Endodermal cell (in vitro differentiated cells): ENCODE measurements at regions not wholly inside any gene's neighbourhood (a gene's known extent, or its start where the extent isn't known, plus 50 kb on each side); places are given as distances from the start of the nearest gene placed in this dataset.
A peak's percentile ranks its signal among the peaks of the same experiment; 100 is the strongest.
"Not testable (repeated sequence)": the region's sequence is repeated elsewhere in the genome, so short reads cannot be mapped to it uniquely, and the experiment has no call there.

ENCODE experiments used
- DNase-seq: peaks from one replicate; pipeline ENCODE4 v3.0.0-alpha.2; 2017
- H3K27ac ChIP-seq: 2 replicates; pipeline ENCODE4 v1.5.1; 2013; ENCODE audit warnings: mild to moderate bottlenecking, low read depth, low read length, moderate library complexity
- H3K27me3 ChIP-seq: 2 replicates; pipeline ENCODE4 v1.6.1; 2013; ENCODE audit warnings: mild to moderate bottlenecking, low read length, moderate library complexity; ENCODE audit not compliant: insufficient read depth, control insufficient read depth, poor library complexity, severe bottlenecking
- H3K36me3 ChIP-seq: 2 replicates; pipeline ENCODE4 v1.7.0; 2013; ENCODE audit warnings: mild to moderate bottlenecking, low read length, moderate library complexity; ENCODE audit not compliant: control insufficient read depth, insufficient read depth
- H3K4me1 ChIP-seq: one replicate; pipeline ENCODE4 v1.7.0; 2013; ENCODE audit warnings: low read length; ENCODE audit not compliant: control insufficient read depth, insufficient read depth
- H3K4me3 ChIP-seq: 2 replicates; pipeline ENCODE4 v1.5.1; 2013; ENCODE audit warnings: mild to moderate bottlenecking, low read length, moderate library complexity
- H3K9ac ChIP-seq: 2 replicates; pipeline ENCODE4 v1.6.1; 2013; ENCODE audit warnings: mild to moderate bottlenecking, low read length, moderate library complexity; ENCODE audit not compliant: poor library complexity, severe bottlenecking; ENCODE audit errors: extremely low read depth
- H3K9me3 ChIP-seq: 2 replicates; pipeline ENCODE4 v1.6.1; 2013; ENCODE audit warnings: mild to moderate bottlenecking, low read length, moderate library complexity; ENCODE audit not compliant: control insufficient read depth
- H3K27ac Mint-ChIP-seq: 2 replicates; pipeline ENCODE4 v1.8.0; 2020; ENCODE audit warnings: mixed read lengths
- H3K27me3 Mint-ChIP-seq: 2 replicates; pipeline ENCODE4 v1.8.0; 2021; ENCODE audit warnings: mild to moderate bottlenecking, mixed read lengths; ENCODE audit not compliant: insufficient read depth
- H3K36me3 Mint-ChIP-seq: 2 replicates; pipeline ENCODE4 v1.8.0; 2020; ENCODE audit warnings: low read depth, mixed read lengths
- H3K4me1 Mint-ChIP-seq: 2 replicates; pipeline ENCODE4 v1.8.0; 2020; ENCODE audit warnings: mixed read lengths
- H3K4me3 Mint-ChIP-seq: 2 replicates; pipeline ENCODE4 v1.8.0; 2020; ENCODE audit warnings: mild to moderate bottlenecking, moderate library complexity, mixed read lengths
- H3K9me3 Mint-ChIP-seq: 2 replicates; pipeline ENCODE4 v1.8.0; 2020; ENCODE audit warnings: mild to moderate bottlenecking, mixed read lengths
- WGBS, 2 experiments: methylation state at CpG; one replicate each; pipeline versions ENCODE4 v1.1.5 to v1.1.7; 2013; ENCODE audit warnings: missing lambda C conversion rate in 2 of 2, mixed read lengths in 1 of 2; ENCODE audit not compliant: insufficient coverage in 1 of 2, insufficient read length in 1 of 2; 5-methylcytosine and 5-hydroxymethylcytosine counted together
- TF ChIP-seq, protein P1 (sequence below): fragments of 200-600 bp; sonication (generic); conservative IDR thresholded peaks from 2 replicates; pipeline ENCODE4 v1.5.0; 2021; ENCODE audit warnings: antibody characterized with exemption, mild to moderate bottlenecking

DNA sequence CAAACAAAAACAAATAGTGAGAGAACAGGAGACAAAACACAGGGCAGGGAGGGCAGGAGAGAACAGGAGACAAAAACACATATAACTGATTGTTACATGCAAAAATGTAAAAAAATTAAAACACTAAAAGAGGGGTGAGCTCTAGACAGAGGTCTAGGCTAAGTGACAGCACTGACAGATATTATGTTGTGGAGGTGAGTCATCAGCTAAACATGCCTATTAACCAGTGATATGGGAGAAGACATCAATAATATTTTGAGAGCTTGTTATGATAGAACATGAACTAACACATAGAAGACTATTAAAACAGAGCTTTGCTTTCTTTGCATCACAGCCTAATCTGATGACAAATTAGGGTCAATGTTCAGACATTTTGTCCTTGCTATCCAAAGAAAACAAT lies 972.7 kb downstream of the PRIM2 start:
- Histone ChIP-seq H3K36me3 (no peaks in the 10 kb centered on the region), H3K4me1 (no peaks in the 10 kb centered on the region), H3K27ac (no peak overlapping the region), H3K27me3 (no peaks in the 10 kb centered on the region), H3K9me3 (peaks cover 59% of the 10 kb centered on the region), H3K9ac (no peak overlapping the region), H3K4me3 (peak overlapping the region; percentile 45)
- Mint-ChIP-seq H3K36me3 (no peaks in the 10 kb centered on the region), H3K9me3 (peaks cover 71% of the 10 kb centered on the region), H3K4me1 (no peaks in the 10 kb centered on the region), H3K27me3 (no peaks in the 10 kb centered on the region), H3K4me3 (no peak overlapping the region), H3K27ac (no peak overlapping the region)
- DNase-seq = no peak
- TF ChIP-seq, protein P1, sequence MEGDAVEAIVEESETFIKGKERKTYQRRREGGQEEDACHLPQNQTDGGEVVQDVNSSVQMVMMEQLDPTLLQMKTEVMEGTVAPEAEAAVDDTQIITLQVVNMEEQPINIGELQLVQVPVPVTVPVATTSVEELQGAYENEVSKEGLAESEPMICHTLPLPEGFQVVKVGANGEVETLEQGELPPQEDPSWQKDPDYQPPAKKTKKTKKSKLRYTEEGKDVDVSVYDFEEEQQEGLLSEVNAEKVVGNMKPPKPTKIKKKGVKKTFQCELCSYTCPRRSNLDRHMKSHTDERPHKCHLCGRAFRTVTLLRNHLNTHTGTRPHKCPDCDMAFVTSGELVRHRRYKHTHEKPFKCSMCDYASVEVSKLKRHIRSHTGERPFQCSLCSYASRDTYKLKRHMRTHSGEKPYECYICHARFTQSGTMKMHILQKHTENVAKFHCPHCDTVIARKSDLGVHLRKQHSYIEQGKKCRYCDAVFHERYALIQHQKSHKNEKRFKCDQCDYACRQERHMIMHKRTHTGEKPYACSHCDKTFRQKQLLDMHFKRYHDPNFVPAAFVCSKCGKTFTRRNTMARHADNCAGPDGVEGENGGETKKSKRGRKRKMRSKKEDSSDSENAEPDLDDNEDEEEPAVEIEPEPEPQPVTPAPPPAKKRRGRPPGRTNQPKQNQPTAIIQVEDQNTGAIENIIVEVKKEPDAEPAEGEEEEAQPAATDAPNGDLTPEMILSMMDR = no peak

DNA sequence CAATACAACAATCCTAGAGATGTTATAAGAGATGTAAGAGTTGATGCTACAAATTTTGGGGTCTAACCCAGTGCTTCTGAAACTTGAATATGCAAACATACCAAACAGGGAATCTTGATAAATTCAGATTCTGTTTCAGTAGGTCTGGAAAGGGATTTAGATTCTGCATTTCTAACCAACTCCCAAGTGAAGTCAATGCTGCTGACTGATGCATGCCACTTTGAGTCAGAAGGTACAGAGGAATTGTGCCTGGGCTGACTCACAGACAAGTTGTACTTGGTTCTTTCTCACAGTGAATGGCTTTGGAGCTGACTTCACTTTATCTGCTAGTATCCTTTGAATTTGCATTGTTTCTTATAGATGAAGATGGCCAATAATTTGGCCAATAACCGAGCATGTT lies 973.9 kb downstream of the PRIM2 start:
- not testable (repeated sequence) for H3K36me3 Mint-ChIP-seq, DNase-seq, H3K4me3 ChIP-seq, H3K27ac Mint-ChIP-seq, H3K4me3 Mint-ChIP-seq, H3K27ac ChIP-seq, H3K27me3 ChIP-seq, H3K4me1 ChIP-seq, H3K36me3 ChIP-seq, H3K27me3 Mint-ChIP-seq, H3K4me1 Mint-ChIP-seq, H3K9ac ChIP-seq
- H3K9me3 ChIP-seq = peaks cover 48% of the 10 kb centered on the region
- peaks cover 66% of the 10 kb centered on the region for H3K9me3 Mint-ChIP-seq
- 33% methylated on average over 1 of the region's 1 CpG; no CpG with 5 or more reads in 1 of the 2 experiments for WGBS, 2 experiments

DNA sequence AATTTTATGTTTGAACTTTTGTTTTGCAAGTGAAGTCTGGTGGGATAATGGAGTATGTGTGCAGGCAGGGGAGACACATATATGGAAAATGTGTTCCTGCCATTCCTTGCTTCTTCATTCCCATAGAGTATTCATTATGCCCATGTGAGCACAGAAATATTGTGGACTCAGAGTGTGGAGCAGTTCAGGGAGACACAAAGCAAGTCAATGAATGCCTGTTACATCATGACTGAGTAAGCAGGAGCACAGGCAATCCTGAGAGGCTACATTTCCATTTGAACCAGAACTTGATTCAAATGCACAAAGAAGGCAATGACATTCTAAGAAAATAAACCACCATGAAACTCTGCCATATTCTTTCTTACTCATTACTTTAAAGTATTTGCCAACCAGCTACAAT lies 990.5 kb downstream of the PRIM2 start:
- not testable (repeated sequence) for H3K4me1 Mint-ChIP-seq, H3K4me3 ChIP-seq, H3K27me3 ChIP-seq, H3K4me3 Mint-ChIP-seq, H3K27ac ChIP-seq, H3K36me3 ChIP-seq, H3K27ac Mint-ChIP-seq, H3K36me3 Mint-ChIP-seq, H3K27me3 Mint-ChIP-seq, H3K9ac ChIP-seq, DNase-seq, H3K4me1 ChIP-seq
- H3K9me3 Mint-ChIP-seq = peaks cover 46% of the 10 kb centered on the region
- peaks cover 26% of the 10 kb centered on the region for H3K9me3 ChIP-seq

DNA sequence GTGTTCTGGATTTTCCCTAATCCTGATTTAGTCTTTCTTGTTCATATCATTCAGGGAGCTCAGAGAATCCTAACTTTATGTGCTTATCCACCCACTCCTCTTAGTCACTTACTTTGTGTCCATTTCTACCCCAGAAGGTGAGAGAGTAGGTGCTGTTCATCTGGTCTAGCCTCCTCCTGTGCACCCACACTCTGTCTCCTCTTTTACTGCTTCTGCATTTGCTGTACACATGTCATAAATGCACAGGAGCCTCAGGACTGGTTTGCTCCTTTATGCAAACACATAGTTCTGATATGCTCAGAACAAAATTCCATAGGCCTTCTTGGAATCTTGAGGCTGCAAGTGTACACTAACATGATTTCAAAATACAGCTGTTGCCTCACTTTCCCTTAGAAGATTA lies 1014.7 kb downstream of the PRIM2 start:
- H3K4me3 Mint-ChIP-seq = not testable (repeated sequence)

DNA sequence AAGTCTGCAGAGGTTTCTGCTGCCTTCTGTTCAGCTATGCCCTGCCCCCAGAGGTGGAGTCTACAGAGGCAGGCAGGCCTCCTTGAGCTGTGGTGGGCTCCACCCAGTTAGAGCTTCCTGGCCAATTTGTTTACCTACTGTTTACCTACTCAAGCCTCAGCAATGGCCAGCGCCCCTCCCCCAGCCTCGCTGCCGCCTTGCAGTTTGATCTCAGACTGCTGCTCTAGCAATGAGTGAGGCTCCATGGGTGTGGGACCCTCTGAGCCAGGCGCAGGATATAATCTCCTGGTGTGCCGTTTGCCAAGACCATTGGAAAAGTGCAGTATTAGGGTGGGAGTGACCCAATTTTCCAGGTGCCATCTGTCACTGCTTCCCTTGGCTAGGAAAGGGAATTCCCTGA lies 1024.9 kb downstream of the PRIM2 start:
- not testable (repeated sequence) for H3K27ac Mint-ChIP-seq, H3K4me1 Mint-ChIP-seq
- 33 to 74% methylated on average over 1 to 5 of the region's 5 CpGs for WGBS, 2 experiments

More for the DNA sequence above, 1014.7 kb downstream of the PRIM2 start:
- peaks cover 35% of the 10 kb centered on the region for H3K9me3 ChIP-seq
- not testable (repeated sequence) for H3K27me3 Mint-ChIP-seq, H3K27ac Mint-ChIP-seq, H3K4me1 Mint-ChIP-seq, DNase-seq, H3K36me3 ChIP-seq, H3K36me3 Mint-ChIP-seq, H3K27me3 ChIP-seq, H3K27ac ChIP-seq, H3K9ac ChIP-seq, H3K4me3 ChIP-seq, H3K4me1 ChIP-seq
- peaks cover 82% of the 10 kb centered on the region for H3K9me3 Mint-ChIP-seq

DNA sequence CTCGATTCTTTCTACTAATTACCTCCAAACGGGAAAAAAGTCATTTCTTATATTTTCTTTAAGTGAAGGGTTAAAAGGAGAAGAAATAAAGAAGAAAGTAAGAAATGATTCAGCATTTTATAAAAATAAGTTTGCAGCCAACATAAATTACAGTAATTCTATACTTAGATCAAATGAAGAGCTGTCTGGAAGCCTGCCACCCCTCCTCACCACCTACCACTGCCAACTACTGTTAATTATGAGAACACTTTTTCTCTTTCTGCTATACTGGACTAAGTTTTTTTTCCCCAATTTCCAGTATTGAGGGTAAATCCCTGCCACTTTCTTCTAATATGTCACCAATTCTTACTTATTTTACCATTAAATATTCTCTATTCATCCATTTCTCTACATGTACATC lies 1030.1 kb downstream of the PRIM2 start:
- not testable (repeated sequence) for H3K4me3 ChIP-seq, H3K27ac ChIP-seq, H3K27me3 ChIP-seq, H3K27ac Mint-ChIP-seq, H3K4me1 ChIP-seq, H3K4me3 Mint-ChIP-seq, H3K36me3 ChIP-seq, DNase-seq, H3K36me3 Mint-ChIP-seq, H3K27me3 Mint-ChIP-seq, H3K4me1 Mint-ChIP-seq, H3K9ac ChIP-seq
- 80% methylated on average over 1 of the region's 2 CpGs; no CpG with 5 or more reads in 1 of the 2 experiments for WGBS, 2 experiments
- peaks cover 48% of the 10 kb centered on the region for H3K9me3 ChIP-seq
- H3K9me3 Mint-ChIP-seq = peaks cover 68% of the 10 kb centered on the region

More for the DNA sequence above, 1024.9 kb downstream of the PRIM2 start:
- not testable (repeated sequence) for H3K4me3 ChIP-seq, H3K27me3 Mint-ChIP-seq, H3K27ac ChIP-seq, H3K9ac ChIP-seq, DNase-seq, H3K4me3 Mint-ChIP-seq, H3K27me3 ChIP-seq, H3K36me3 ChIP-seq, H3K36me3 Mint-ChIP-seq, H3K4me1 ChIP-seq
- peaks cover 68% of the 10 kb centered on the region for H3K9me3 Mint-ChIP-seq
- H3K9me3 ChIP-seq = peaks cover 14% of the 10 kb centered on the region

DNA sequence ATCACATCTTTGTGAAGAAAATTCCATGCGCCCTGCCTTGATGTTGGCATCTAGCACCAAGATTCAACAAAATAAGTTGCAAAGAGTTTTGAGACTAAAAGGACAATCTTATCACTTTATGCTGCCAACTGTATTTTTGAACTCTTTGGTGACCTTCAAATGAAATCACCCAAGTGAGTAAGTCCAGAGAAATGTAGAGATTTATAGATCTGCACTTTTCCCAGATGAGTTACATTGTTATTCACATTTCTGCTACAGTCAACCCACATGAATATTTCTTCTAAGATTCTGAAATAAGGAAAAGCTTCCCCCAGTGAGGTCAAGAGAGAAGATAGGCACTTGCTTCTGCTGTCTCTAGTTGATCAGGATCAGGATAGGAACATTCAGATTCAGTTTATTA lies 1034.2 kb downstream of the PRIM2 start:
- H3K4me3 Mint-ChIP-seq, H3K27ac ChIP-seq, H3K9ac ChIP-seq, DNase-seq, H3K27me3 ChIP-seq, H3K4me1 Mint-ChIP-seq, H3K27ac Mint-ChIP-seq, H3K36me3 Mint-ChIP-seq, H3K4me1 ChIP-seq, H3K27me3 Mint-ChIP-seq, H3K4me3 ChIP-seq, H3K36me3 ChIP-seq: not testable (repeated sequence)
- WGBS, 2 experiments = 82% methylated on average over 1 of the region's 1 CpG; no CpG with 5 or more reads in 1 of the 2 experiments
- H3K9me3 Mint-ChIP-seq = peaks cover 65% of the 10 kb centered on the region
- peaks cover 64% of the 10 kb centered on the region for H3K9me3 ChIP-seq
